Activated naive CD4-positive, alpha-beta T cell treated with anti-CD3 and anti-CD28 coated beads for 36 hours (primary cell): ENCODE measurements at regions not wholly inside any gene's neighbourhood (a gene's known extent, or its start where the extent isn't known, plus 50 kb on each side); places are given as distances from the start of the nearest gene placed in this dataset.
"Not testable (repeated sequence)": the region's sequence is repeated elsewhere in the genome, so short reads cannot be mapped to it uniquely, and the experiment has no call there.

ENCODE experiments used
- CTCF ChIA-PET: fragments of 350-600 bp; sonication (Branson Sonifier 250); formaldehyde crosslinking; loops from one replicate; lab custom pipeline; 2021; ENCODE audit warnings: antibody characterized with exemption; lab: Charles Lee
- DNase-seq: peaks from one replicate; pipeline ENCODE4 v3.0.0-alpha.2; 2020
- H3K27ac Mint-ChIP-seq: one replicate; pipeline ENCODE4 v1.8.0; 2021; ENCODE audit warnings: mild to moderate bottlenecking, mixed read lengths
- H3K27me3 Mint-ChIP-seq: one replicate; pipeline ENCODE4 v1.8.0; 2021; ENCODE audit warnings: low read depth, mixed read lengths
- H3K36me3 Mint-ChIP-seq: one replicate; pipeline ENCODE4 v1.8.0; 2021; ENCODE audit warnings: low read depth, mixed read lengths
- H3K4me1 Mint-ChIP-seq: one replicate; pipeline ENCODE4 v1.8.0; 2021; ENCODE audit warnings: low read depth, mixed read lengths
- H3K4me3 Mint-ChIP-seq: one replicate; pipeline ENCODE4 v1.8.0; 2021; ENCODE audit warnings: mild to moderate bottlenecking, moderate library complexity, mixed read lengths
- H3K9me3 Mint-ChIP-seq: one replicate; pipeline ENCODE4 v1.8.0; 2021; ENCODE audit warnings: mixed read lengths
- intact Hi-C: fragments of 100-400 bp; cut with micrococcal nuclease; formaldehyde crosslinking; loops from one replicate; pipeline ENCODE4 v1.15.1; 2023

DNA sequence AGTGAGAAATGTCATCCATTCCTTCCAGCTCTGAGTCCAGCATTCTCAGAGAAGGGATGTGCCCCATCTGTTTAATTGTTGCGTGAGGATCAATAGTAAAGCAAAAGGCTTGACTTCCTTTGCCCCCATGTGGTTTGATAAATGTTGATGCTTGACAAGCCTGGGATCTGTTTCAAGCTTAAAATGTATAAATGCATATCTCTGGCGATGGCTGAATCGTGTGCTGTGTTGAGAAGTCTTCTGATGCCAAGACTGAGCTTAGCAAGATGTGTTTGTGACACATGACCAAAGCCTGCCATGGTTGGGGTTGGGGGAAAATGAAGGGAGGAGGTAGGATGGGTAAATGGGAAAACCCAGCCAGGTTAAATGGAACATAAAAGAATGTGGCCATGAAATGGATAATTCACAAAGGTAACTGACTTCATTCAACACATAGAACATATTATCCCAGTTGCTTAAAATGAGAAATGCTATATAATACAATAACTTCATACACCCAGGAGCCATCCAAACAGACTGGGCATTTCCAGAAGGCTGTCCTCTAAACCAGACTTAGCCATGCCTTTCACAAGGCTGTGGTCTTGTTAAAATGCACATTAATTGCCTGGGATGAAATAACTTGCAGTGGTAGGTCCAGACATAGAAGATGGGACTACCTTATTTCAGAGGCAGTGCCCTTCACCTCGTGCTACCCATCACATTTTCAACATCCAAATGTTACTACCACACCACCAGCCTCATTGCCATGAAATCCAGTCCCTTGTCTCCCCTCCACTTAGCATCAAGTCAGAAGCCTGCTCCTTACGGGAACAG lies 147.3 kb upstream of the PDE1C start:
- CTCF ChIA-PET, result no interaction called here
- Mint-ChIP-seq H3K4me1 (no peaks in the 10 kb centered on the region), H3K36me3 (no peaks in the 10 kb centered on the region), H3K4me3 (no peak overlapping the region), H3K9me3 (no peaks in the 10 kb centered on the region), H3K27me3 (peaks cover 3% of the 10 kb centered on the region), H3K27ac (no peak overlapping the region)
- intact Hi-C loops, result no loop called here
- no peak for DNase-seq

DNA sequence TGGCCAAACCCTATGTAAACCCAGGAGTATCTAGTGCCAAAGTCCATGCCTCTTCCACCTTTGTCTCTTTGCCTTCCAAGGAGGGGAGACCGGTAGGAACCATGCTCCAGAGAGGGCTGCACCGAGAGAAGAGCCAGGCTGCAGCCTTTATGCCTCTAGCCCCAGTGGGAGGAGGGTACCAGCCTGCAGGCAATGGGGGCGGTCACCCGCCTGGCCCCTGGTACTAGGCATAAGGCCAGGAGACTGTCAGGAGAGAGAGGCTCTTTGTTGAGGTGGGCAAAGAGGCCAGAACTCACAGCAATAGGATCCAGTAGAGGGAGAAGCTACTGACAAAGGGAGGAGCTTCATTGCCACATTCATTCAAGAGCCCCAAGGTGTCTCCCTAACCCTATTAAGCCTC lies 146.6 kb upstream of the PDE1C start:
- Mint-ChIP-seq H3K27me3 (peaks cover 8% of the 10 kb centered on the region), H3K27ac (no peak overlapping the region), H3K4me3 (no peak overlapping the region), H3K9me3 (no peaks in the 10 kb centered on the region), H3K4me1 (no peaks in the 10 kb centered on the region), H3K36me3 (no peaks in the 10 kb centered on the region)
- CTCF ChIA-PET, result no interaction called here
- intact Hi-C loops, result no loop called here
- no peak for DNase-seq

DNA sequence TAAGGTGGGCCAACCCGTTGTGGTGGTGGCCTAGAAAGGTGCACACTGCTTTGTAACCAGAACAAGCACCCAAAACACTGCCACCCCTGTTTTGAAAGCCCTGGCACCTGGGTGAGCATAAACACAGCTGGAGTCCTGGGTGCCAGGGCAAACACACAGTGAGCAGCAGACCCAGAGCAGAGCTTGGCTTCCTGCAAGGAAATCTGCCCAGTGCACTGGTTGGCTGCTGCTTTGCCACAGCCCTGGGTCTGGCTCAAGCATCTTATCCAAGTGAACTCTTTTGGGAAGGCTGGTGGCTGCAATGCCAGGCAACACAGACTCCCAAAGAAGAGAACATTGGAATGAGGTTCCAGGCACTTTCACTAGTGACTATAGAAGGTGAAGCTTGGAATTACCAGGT lies 145.5 kb upstream of the PDE1C start:
- CTCF ChIA-PET, result no interaction called here
- intact Hi-C loops, result no loop called here
- H3K27me3 Mint-ChIP-seq, result peaks cover 9% of the 10 kb centered on the region
- no peak overlapping the region for H3K4me3 Mint-ChIP-seq
- H3K9me3 Mint-ChIP-seq, result no peaks in the 10 kb centered on the region
- H3K36me3 Mint-ChIP-seq, result no peaks in the 10 kb centered on the region
- H3K27ac Mint-ChIP-seq, result no peak overlapping the region
- no peaks in the 10 kb centered on the region for H3K4me1 Mint-ChIP-seq
- no peak for DNase-seq

DNA sequence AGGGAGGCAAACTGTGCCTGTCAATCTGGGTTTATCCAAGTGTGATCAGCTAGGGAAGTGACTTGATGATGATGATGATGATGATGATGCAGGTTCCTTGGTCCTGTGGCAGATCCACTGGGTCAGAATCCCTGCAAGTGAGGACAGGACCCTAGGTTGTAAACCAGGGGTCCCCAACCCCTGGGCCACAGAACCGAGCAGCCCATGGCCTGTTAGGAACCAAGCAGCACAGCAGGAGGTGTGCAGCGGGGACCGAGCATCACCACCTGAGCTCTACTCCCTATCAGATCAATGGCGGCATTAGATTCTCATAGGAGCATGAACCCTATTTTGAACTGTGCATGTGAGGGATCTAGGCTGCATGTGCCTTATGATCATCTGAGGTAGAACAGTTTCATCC lies 144.7 kb upstream of the PDE1C start:
- Mint-ChIP-seq H3K4me3 (no peak overlapping the region), H3K36me3 (no peaks in the 10 kb centered on the region), H3K27ac (no peak overlapping the region), H3K27me3 (peaks cover 10% of the 10 kb centered on the region), H3K4me1 (no peaks in the 10 kb centered on the region), H3K9me3 (no peaks in the 10 kb centered on the region)
- intact Hi-C loops, result no loop called here
- DNase-seq, result no peak
- CTCF ChIA-PET, result no interaction called here

GRCh38 chr7:32212321-32212720 lies 142.1 kb upstream of the PDE1C start:
- intact Hi-C loops, result no loop called here
- Mint-ChIP-seq H3K4me3 (no peak overlapping the region), H3K9me3 (no peaks in the 10 kb centered on the region), H3K4me1 (no peaks in the 10 kb centered on the region), H3K27ac (no peak overlapping the region), H3K27me3 (peaks cover 14% of the 10 kb centered on the region), H3K36me3 (no peaks in the 10 kb centered on the region)
- CTCF ChIA-PET, result interaction anchor here (1.2 to 2.8 kb wide), 2 partner anchors 135 to 145 kb away, joined by 4 to 9 read pairs; no protein-coding TSS in a partner anchor
- DNase-seq, result no peak

DNA sequence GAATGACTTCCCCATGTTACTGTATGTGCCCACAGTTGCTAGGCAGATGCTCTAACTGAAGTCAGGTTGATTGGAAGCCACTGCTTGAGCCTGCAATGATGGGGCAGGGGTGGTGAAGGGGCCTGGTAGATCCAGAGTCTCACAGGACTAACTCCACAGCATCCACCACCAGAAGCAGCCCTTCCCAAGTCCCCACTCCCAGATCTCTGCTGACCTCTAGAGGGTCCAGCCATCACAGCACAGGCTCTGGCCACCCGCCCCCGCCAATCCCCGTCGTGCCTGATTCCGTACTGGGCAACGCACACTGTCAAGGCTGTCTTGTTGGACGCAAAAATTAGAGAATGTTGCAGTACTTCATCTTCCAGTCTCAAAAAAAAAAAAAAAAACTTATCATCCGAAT lies 136.8 kb upstream of the PDE1C start:
- Mint-ChIP-seq H3K4me1 (no peaks in the 10 kb centered on the region), H3K9me3 (no peaks in the 10 kb centered on the region), H3K4me3 (no peak overlapping the region), H3K27me3 (peaks cover 9% of the 10 kb centered on the region), H3K27ac (no peak overlapping the region), H3K36me3 (no peaks in the 10 kb centered on the region)
- no peak for DNase-seq
- intact Hi-C loops, result no loop called here
- CTCF ChIA-PET, result interaction anchor here (0.6 kb wide), 1 partner anchor 214 kb away, joined by 4 read pairs; no protein-coding TSS in a partner anchor

DNA sequence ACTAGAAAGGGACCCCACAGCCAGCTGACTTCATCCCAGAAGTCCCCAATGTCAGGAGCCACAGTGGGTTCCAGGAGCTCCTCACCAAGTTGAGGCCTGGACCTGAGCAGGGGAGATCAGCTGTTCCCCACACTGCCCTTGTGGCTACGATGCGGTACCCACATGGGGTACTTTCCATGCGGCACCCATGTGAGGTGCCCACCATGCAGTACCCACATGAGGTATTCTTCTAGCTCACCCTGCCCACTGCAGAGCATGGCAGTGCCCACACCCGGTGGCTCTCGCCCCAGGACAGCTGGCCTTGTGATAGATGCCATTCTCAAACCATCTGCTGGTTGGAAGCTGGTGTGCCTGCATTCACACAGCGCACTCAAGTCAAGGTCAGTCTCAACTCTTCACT lies 136.3 kb upstream of the PDE1C start:
- no peaks in the 10 kb centered on the region for H3K4me1 Mint-ChIP-seq
- intact Hi-C loops, result no loop called here
- CTCF ChIA-PET, result no interaction called here
- H3K4me3 Mint-ChIP-seq, result no peak overlapping the region
- no peaks in the 10 kb centered on the region for H3K36me3 Mint-ChIP-seq
- no peak for DNase-seq
- no peaks in the 10 kb centered on the region for H3K9me3 Mint-ChIP-seq
- H3K27me3 Mint-ChIP-seq, result peaks cover 9% of the 10 kb centered on the region
- no peak overlapping the region for H3K27ac Mint-ChIP-seq

- CTCF ChIA-PET, result interaction anchor here (0.7 to 0.9 kb wide), 2 partner anchors 14 to 155 kb away, joined by 3 read pairs; no protein-coding TSS in a partner anchor
Observed at GRCh38 chr7:32205298-32205824, 135.2 kb upstream of the PDE1C start.

DNA sequence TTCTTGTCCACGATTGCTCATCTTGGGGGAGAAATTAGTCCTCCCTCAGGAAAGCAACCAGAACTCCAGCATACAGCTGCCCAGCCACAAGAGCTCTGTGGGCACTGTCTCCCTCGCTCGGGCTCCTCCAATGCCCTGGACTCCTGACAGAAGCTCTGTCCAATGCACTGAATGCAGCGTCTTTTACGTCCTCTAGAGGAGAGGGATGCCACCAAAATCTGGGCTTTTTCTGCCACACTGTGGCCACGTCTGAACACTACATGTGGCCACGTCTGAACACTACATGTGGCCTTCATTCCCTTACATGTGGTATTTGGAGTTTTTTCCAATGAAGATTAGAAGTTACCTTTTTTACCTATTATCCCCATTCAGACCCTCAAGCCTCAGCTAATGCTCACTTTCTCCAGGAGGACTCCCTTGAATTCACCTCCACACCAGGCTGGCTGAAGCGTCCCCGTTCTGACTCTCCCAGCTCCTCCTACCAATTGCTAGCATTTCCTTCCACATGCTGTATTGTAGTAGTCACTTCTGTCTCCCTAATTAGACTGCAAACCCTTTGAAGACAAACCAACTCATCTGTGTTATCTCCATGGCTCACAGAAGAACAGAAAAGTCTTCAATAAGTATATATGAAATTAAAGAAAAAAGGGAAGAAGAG lies 134.3 kb upstream of the PDE1C start:
- DNase-seq, result peak; percentile 25
- Mint-ChIP-seq H3K36me3 (no peaks in the 10 kb centered on the region), H3K9me3 (no peaks in the 10 kb centered on the region), H3K27ac (no peak overlapping the region), H3K4me1 (no peaks in the 10 kb centered on the region), H3K27me3 (peaks cover 9% of the 10 kb centered on the region), H3K4me3 (no peak overlapping the region)
- CTCF ChIA-PET, result interaction anchor here (0.9 kb wide), 1 partner anchor 156 kb away, joined by 3 read pairs; no protein-coding TSS in a partner anchor
- intact Hi-C loops, result loop anchor here (1.0 kb wide), 1 partner anchor 460 kb away; no protein-coding TSS in a partner anchor

More at GRCh38 chr7:32205298-32205824, 135.2 kb upstream of the PDE1C start:
- H3K36me3 Mint-ChIP-seq, DNase-seq, H3K4me3 Mint-ChIP-seq, H3K4me1 Mint-ChIP-seq, H3K27ac Mint-ChIP-seq, H3K9me3 Mint-ChIP-seq, intact Hi-C loops, H3K27me3 Mint-ChIP-seq: not testable (repeated sequence)

- CTCF ChIA-PET, result no interaction called here
Observed at GRCh38 chr7:32200646-32201045, 130.4 kb upstream of the PDE1C start.

DNA sequence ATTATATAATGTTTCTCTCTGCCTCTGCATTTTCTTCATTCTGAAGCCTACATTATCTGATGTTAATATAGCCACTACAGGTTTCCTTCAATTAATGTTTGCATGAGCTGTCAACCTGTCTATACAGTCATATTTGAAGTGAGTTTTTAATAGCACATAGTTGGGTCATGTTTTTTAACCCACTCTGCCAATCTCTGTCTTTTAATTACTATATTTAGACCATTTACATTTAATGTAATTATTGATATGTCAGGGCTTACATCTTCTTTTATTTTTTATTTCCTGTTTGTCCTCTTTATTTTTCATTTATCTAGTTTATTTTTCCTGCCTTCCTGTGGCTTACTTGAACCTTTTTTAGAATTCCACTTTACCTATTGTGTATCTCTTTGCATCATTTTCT lies 124.3 kb upstream of the PDE1C start:
- no peak overlapping the region for H3K4me3 Mint-ChIP-seq
- DNase-seq, result no peak
- CTCF ChIA-PET, result no interaction called here
- intact Hi-C loops, result no loop called here
- no peaks in the 10 kb centered on the region for H3K27me3 Mint-ChIP-seq
- no peaks in the 10 kb centered on the region for H3K4me1 Mint-ChIP-seq
- peaks cover 7% of the 10 kb centered on the region for H3K9me3 Mint-ChIP-seq
- H3K27ac Mint-ChIP-seq, result no peak overlapping the region
- no peaks in the 10 kb centered on the region for H3K36me3 Mint-ChIP-seq

More at GRCh38 chr7:32200646-32201045, 130.4 kb upstream of the PDE1C start:
- no peak for DNase-seq
- Mint-ChIP-seq H3K27ac (no peak overlapping the region), H3K27me3 (peaks cover 2% of the 10 kb centered on the region), H3K9me3 (no peaks in the 10 kb centered on the region), H3K4me3 (no peak overlapping the region), H3K4me1 (no peaks in the 10 kb centered on the region), H3K36me3 (no peaks in the 10 kb centered on the region)
- intact Hi-C loops, result no loop called here

DNA sequence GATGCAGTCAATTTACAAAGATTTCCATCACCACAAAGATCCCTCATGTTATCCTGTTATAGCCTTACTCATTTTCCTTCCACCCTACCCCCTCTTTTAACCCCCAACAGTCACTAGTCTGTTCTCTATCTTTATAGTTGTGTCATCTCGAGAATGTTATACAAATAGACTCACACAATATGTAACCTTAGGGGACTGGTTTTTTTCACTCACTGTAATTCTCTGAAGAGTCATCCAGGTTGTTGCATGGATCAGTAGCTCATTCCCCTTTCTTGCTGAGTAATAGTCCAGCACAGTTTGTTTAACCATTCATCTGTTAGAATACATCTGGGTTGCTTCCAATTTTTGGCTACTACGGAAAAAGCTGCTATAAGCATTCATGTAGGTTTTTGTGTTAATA lies 121.1 kb upstream of the PDE1C start:
- Mint-ChIP-seq H3K4me3 (no peak overlapping the region), H3K36me3 (no peaks in the 10 kb centered on the region), H3K27me3 (no peaks in the 10 kb centered on the region), H3K4me1 (no peaks in the 10 kb centered on the region), H3K27ac (no peak overlapping the region), H3K9me3 (peaks cover 7% of the 10 kb centered on the region)
- CTCF ChIA-PET, result no interaction called here
- DNase-seq, result no peak
- intact Hi-C loops, result no loop called here
